HepG2 (cell line): ENCODE measurements at regions not wholly inside any gene's neighbourhood (a gene's known extent, or its start where the extent isn't known, plus 50 kb on each side); places are given as distances from the start of the nearest gene placed in this dataset.

Source experiments
- ATAC-seq: fragments of 200-7000 bp; cut with Tn5 transposase; 3 replicates; pipeline ENCODE4 v1.9.1; 2020; ENCODE audit warnings: mild to moderate bottlenecking, moderate library complexity
- BruUV-seq: library from RNA; stranded (reverse); fragments of 400-500 nt; replicated peaks from 2 replicates; lab custom pipeline; 2021; lab: Mats Ljungman, UMichigan
- CTCF ChIA-PET: fragments of 300-600 bp; formaldehyde crosslinking; extraction: SDS; loops from one replicate; lab custom pipeline; 2021; ENCODE audit warnings: low total read pairs, inconsistent platforms, low intra/inter-chr PET ratio; lab: Yijun Ruan, JAX
- POLR2A ChIA-PET: fragments of 350-600 bp; sonication (Branson Sonifier 250); formaldehyde crosslinking; loops from one replicate; lab custom pipeline; 2020; ENCODE audit warnings: antibody characterized with exemption, inconsistent platforms; lab: Yijun Ruan, JAX
- DNase-seq: peaks from one replicate; pipeline ENCODE4 v3.0.0-alpha.2; 2015; ENCODE audit warnings: low spot score
- FAIRE-seq: peaks from 3 replicates; lab custom pipeline; 2011; peaks lifted over from hg19 to GRCh38; lab: Jason Lieb, UNC
- H2AFZ ChIP-seq: one replicate; pipeline ENCODE4 v1.6.1; 2011; ENCODE audit warnings: low read length, inconsistent platforms
- H3K27ac ChIP-seq: fragments of 300-600 bp; 3 replicates; pipeline ENCODE4 v1.8.0; 2011; ENCODE audit warnings: mixed run types, mild to moderate bottlenecking, mixed read lengths, low read length, inconsistent platforms; ENCODE audit not compliant: insufficient read depth; ENCODE audit errors: extremely low read length
- H3K27me3 ChIP-seq, 2 experiments: fragments of 200-600 bp in 1 of 2; 2 replicates in 1 of 2; 3 replicates in 1 of 2; pipeline versions ENCODE4 v1.6.0 to v1.8.0; 2011; ENCODE audit warnings: low read length in 2 of 2, mild to moderate bottlenecking in 2 of 2, moderate library complexity in 2 of 2, inconsistent platforms in 1 of 2; ENCODE audit not compliant: insufficient read depth in 2 of 2, control insufficient read depth in 1 of 2
- H3K36me3 ChIP-seq, 2 experiments: fragments of 200-600 bp in 1 of 2; replicated peaks in 1 of 2; 2 replicates in 1 of 2; 3 replicates in 1 of 2; pipeline versions ENCODE4 v1.5.1 to v1.8.0; 2011; ENCODE audit warnings: low read length in 2 of 2, inconsistent platforms in 1 of 2; ENCODE audit not compliant: insufficient read depth in 2 of 2, control insufficient read depth in 1 of 2
- H3K4me1 ChIP-seq: 2 replicates; pipeline ENCODE4 v1.5.1; 2012; ENCODE audit warnings: low read length, inconsistent platforms; ENCODE audit not compliant: insufficient read depth
- H3K4me2 ChIP-seq: 2 replicates; pipeline ENCODE4 v1.6.0; 2011; ENCODE audit warnings: low read depth, low read length, inconsistent platforms
- H3K4me3 ChIP-seq, 3 experiments: fragments of 200-600 bp in 1 of 3; sonication (generic), shearing (Covaris generic) in 1 of 3; replicated peaks in 1 of 3; 2 replicates each; pipeline ENCODE4 v1.5.1; 2011 to 2016; ENCODE audit warnings: low read length in 3 of 3, inconsistent platforms in 2 of 3, low read depth in 2 of 3, mild to moderate bottlenecking in 2 of 3, control low read depth in 1 of 3, mixed read lengths in 1 of 3; ENCODE audit not compliant: insufficient read depth in 1 of 3
- H3K79me2 ChIP-seq: one replicate; pipeline ENCODE4 v1.6.1; 2011; ENCODE audit warnings: low read length, inconsistent platforms; ENCODE audit not compliant: insufficient read depth
- H3K9ac ChIP-seq: 2 replicates; pipeline ENCODE4 v1.6.0; 2011; ENCODE audit warnings: mild to moderate bottlenecking, low read depth, low read length, inconsistent platforms; ENCODE audit not compliant: insufficient read depth
- H3K9me3 ChIP-seq: 2 replicates; pipeline ENCODE4 v1.5.1; 2012; ENCODE audit warnings: mild to moderate bottlenecking, low read length
- H4K20me1 ChIP-seq: 2 replicates; pipeline ENCODE4 v1.6.0; 2011; ENCODE audit warnings: inconsistent platforms, mild to moderate bottlenecking, low read length, moderate library complexity; ENCODE audit not compliant: insufficient read depth
- IKZF4 ChIP-seq: sonication (generic); formaldehyde crosslinking; IDR thresholded peaks from 2 replicates; pipeline ENCODE4 v1.5.1; 2020; ENCODE audit warnings: borderline replicate concordance, mild to moderate bottlenecking, low read depth, missing genetic modification reagents; ENCODE audit errors: not compliant biosample characterization
- KDM3A ChIP-seq: IDR thresholded peaks from 2 replicates; pipeline ENCODE4 v1.6.1; 2018; ENCODE audit warnings: low read depth, missing compliant biosample characterization
- NFYB ChIP-seq: sonication (generic); formaldehyde crosslinking; IDR thresholded peaks from 2 replicates; pipeline ENCODE4 v1.4.0; 2020; ENCODE audit warnings: missing genetic modification reagents
- NRL ChIP-seq: sonication (generic); formaldehyde crosslinking; IDR thresholded peaks from 2 replicates; pipeline ENCODE4 v1.5.0; 2020; ENCODE audit warnings: missing genetic modification reagents, mild to moderate bottlenecking, moderate library complexity, borderline replicate concordance
- SRY ChIP-seq: sonication (generic); formaldehyde crosslinking; IDR thresholded peaks from 2 replicates; pipeline ENCODE4 v1.8.0; 2022; ENCODE audit warnings: mild to moderate bottlenecking, missing genetic modification reagents
- ZBTB21 ChIP-seq: sonication (generic); formaldehyde crosslinking; IDR thresholded peaks from 2 replicates; pipeline ENCODE4 v1.4.0; 2020; ENCODE audit warnings: missing genetic modification reagents
- ZBTB7B ChIP-seq: sonication (generic); formaldehyde crosslinking; IDR thresholded peaks from 2 replicates; pipeline ENCODE4 v1.4.0; 2020; ENCODE audit warnings: missing genetic modification reagents
- ZMYM3 ChIP-seq: sonication (generic); formaldehyde crosslinking; IDR thresholded peaks from 2 replicates; pipeline ENCODE4 v1.5.1; 2020; ENCODE audit warnings: mild to moderate bottlenecking, missing genetic modification reagents
- ZNF121 ChIP-seq: sonication (generic); formaldehyde crosslinking; IDR thresholded peaks from 2 replicates; pipeline ENCODE4 v1.5.0; 2020; ENCODE audit warnings: mild to moderate bottlenecking, missing genetic modification reagents
- ZNF225 ChIP-seq: sonication (generic); formaldehyde crosslinking; IDR thresholded peaks from 2 replicates; pipeline ENCODE4 v1.4.0; 2020; ENCODE audit warnings: mild to moderate bottlenecking, missing genetic modification reagents
- ZNF3 ChIP-seq: IDR thresholded peaks from 2 replicates; pipeline ENCODE4 v1.7.0; 2017; ENCODE audit warnings: inconsistent platforms
- ZNF766 ChIP-seq: sonication (generic); formaldehyde crosslinking; IDR thresholded peaks from 2 replicates; pipeline ENCODE4 v1.5.0; 2020; ENCODE audit warnings: missing genetic modification reagents, borderline replicate concordance
- WGBS: methylation state at CpG from one replicate; pipeline ENCODE4 v1.1.6; 2017; ENCODE audit warnings: low lambda C conversion rate; 5-methylcytosine and 5-hydroxymethylcytosine counted together
- in situ Hi-C: cut with HindIII; loops from 2 replicates; pipeline ENCODE4 v1.10.0; 2017; ENCODE audit warnings: low pct_unique_long_range_greater_than_20kb; ENCODE audit not compliant: extremely low pct_ligation_motif_present
- intact Hi-C: fragments of 100-400 bp; cut with micrococcal nuclease; formaldehyde crosslinking; loops from one replicate; pipeline ENCODE4 v1.10.0; 2022; ENCODE audit not compliant: unreplicated experiment
- TF ChIP-seq, protein P1 (sequence below): IDR thresholded peaks from 2 replicates; pipeline ENCODE4 v1.6.1; 2016; ENCODE audit warnings: low read depth, borderline replicate concordance
- TF ChIP-seq, protein P2 (sequence below): sonication (generic); formaldehyde crosslinking; IDR thresholded peaks from 2 replicates; pipeline ENCODE4 v1.5.0; 2020; ENCODE audit warnings: mild to moderate bottlenecking, missing genetic modification reagents, borderline replicate concordance

DNA sequence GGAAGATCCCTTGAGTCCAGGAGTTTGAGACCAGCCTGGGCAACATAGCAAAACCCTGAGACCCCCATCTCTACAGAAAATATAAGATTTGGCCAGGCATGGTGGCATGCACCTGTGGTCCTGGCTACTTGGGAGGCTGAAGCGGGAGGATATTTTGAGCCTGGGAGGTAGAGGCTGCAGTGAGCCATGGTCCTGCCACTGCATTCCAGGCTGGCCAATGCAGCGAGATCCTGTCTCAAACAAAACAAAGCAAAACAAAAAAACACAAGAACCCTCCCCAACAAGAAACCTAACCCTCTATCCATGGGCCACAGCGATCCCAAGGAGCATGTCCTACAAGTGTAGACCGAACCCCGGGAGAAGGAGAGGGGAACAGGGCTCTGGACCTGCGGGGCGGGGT lies 133.3 kb downstream of the MGAT5B start:
- WGBS, result 100% methylated on average over 7 of the region's 7 CpGs
- Histone ChIP-seq H2AFZ (no peak overlapping the region), H4K20me1 (no peaks in the 10 kb centered on the region), H3K4me1 (peaks cover 63% of the 10 kb centered on the region), H3K79me2 (no peaks in the 10 kb centered on the region), H3K36me3 (no peaks in the 10 kb centered on the region), H3K4me2 (peak overlapping the region; percentile 69; the same call in 1 of the 2 replicates), H3K9me3 (no peaks in the 10 kb centered on the region), H3K27ac (peak overlapping the region; percentile 66), H3K9ac (peak overlapping the region; percentile 72), H3K27me3 (no peaks in the 10 kb centered on the region), H3K4me3 (no peak overlapping the region)
- FAIRE-seq, result no peak
- no peak for ATAC-seq
- ChIA-PET POLR2A (interaction anchor here (0.7 to 1.7 kb wide), 4 partner anchors 31 to 286 kb away, joined by 3 to 6 read pairs (median 3); no protein-coding TSS in a partner anchor), CTCF (no interaction called here)
- no peak for DNase-seq
- in situ Hi-C loops (no loop called here), intact Hi-C loops (no loop called here)
- TF ChIP-seq NFYB (CRISPR knock-in tag), result no peak
- TF ChIP-seq NRL (CRISPR knock-in tag), result 0 out of 2 replicates have a peak, but pooled peaks have one; percentile 32
- peak; percentile 40; the same call in 1 of the 2 replicates for TF ChIP-seq ZMYM3
- no peak for TF ChIP-seq KDM3A (CRISPR knock-in tag)
- TF ChIP-seq ZNF121 (CRISPR knock-in tag), result peak; percentile 94
- 0 out of 2 replicates have a peak, but pooled peaks have one; percentile 4 for TF ChIP-seq SRY (CRISPR knock-in tag)
- no TSS peak for BruUV-seq

DNA sequence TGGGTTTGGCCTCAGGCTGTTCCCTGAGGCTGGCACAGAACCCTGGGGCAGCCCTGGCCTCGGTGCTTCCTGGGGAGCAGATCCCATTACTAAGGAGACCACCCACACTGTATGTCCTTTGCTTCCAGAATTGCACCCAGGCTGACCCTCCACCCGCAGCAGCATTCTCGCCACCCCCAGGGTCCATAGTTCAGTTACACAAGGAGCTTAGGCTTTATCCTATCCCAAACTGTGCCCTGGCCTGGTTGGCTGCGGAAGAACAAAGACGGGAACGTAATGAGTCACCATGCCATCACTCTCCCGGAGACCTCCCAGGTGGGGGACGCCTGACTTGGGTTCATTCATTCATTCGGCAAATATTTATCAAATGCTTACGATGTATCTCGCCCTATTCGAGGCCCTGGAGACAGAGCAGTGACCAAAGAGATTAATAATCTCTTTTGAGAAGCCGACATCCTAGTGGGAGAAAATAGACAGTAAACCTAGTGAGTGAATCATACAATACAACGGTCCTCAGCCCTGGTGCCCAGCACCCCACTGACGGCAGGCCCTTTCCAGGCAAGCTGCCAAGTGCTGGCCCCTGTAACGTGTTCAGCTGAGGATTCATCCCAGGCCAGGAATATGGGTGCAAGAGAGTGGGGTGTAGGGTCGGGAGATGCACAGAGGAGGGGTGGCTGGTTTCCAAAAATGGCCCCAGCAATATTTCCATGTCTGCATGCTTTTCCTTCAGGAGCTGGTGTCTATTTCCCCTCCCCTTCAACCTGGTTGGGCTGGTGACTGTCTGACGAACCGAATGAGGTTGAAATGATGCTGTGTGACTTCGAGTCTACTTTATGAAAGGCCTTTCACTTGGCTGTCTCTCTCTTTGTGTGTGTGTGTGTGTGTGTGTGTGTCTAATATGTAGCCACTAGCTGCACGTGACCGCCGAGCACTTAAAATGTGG lies 134.2 kb downstream of the MGAT5B start:
- Histone ChIP-seq H3K27ac (peak overlapping the region; percentile 69), H2AFZ (no peak overlapping the region), H3K27me3 (no peaks in the 10 kb centered on the region), H4K20me1 (no peaks in the 10 kb centered on the region), H3K36me3 (no peaks in the 10 kb centered on the region), H3K9me3 (no peaks in the 10 kb centered on the region), H3K4me1 (peaks cover 63% of the 10 kb centered on the region), H3K4me2 (peak overlapping the region; percentile 69), H3K4me3 (peak overlapping the region in 1 of 3 experiments; percentile 47; a peak in 2 of 6 replicates), H3K9ac (peak overlapping the region; percentile 72), H3K79me2 (no peaks in the 10 kb centered on the region)
- 14% methylated on average over 23 of the region's 23 CpGs for WGBS
- intact Hi-C loops (no loop called here), in situ Hi-C loops (no loop called here)
- no TSS peak for BruUV-seq
- ChIA-PET POLR2A (interaction anchor here (0.6 to 1.7 kb wide), 9 partner anchors 9 to 451 kb away, joined by 3 to 6 read pairs (median 3); partner anchors contain the start of genes MFSD11 and SRSF2), CTCF (no interaction called here)
- FAIRE-seq (peak; percentile 97), ATAC-seq (peak; percentile 92), DNase-seq (peak; percentile 100)
- TF ChIP-seq, protein P1, sequence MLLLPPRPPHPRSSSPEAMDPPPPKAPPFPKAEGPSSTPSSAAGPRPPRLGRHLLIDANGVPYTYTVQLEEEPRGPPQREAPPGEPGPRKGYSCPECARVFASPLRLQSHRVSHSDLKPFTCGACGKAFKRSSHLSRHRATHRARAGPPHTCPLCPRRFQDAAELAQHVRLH (CRISPR knock-in tag), result peak; percentile 40; the same call in 1 of the 2 replicates
- TF ChIP-seq, protein P2, sequence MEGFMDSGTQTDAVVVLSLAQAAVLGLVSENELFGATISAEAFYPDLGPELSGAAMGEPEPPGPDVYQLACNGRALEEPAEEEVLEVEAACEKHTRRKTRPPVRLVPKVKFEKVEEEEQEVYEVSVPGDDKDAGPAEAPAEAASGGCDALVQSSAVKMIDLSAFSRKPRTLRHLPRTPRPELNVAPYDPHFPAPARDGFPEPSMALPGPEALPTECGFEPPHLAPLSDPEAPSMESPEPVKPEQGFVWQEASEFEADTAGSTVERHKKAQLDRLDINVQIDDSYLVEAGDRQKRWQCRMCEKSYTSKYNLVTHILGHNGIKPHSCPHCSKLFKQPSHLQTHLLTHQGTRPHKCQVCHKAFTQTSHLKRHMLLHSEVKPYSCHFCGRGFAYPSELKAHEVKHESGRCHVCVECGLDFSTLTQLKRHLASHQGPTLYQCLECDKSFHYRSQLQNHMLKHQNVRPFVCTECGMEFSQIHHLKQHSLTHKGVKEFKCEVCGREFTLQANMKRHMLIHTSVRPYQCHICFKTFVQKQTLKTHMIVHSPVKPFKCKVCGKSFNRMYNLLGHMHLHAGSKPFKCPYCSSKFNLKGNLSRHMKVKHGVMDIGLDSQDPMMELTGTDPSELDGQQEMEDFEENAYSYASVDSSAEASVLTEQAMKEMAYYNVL (CRISPR knock-in tag), result peak; percentile 78; the same call in 1 of the 2 replicates
- TF ChIP-seq ZNF225 (CRISPR knock-in tag) (no peak), IKZF4 (CRISPR knock-in tag) (no peak), ZNF766 (CRISPR knock-in tag) (no peak), ZBTB21 (peak; percentile 66; the same call in 1 of the 2 replicates), ZNF3 (peak; percentile 70; the same call in 1 of the 2 replicates), ZBTB7B (peak; percentile 83)
